Left lung (tissue), 4 donors: ENCODE measurements at regions not wholly inside any gene's neighbourhood (a gene's known extent, or its start where the extent isn't known, plus 50 kb on each side); places are given as distances from the start of the nearest gene placed in this dataset.

Source experiments
- ATAC-seq: fragments of 200-7000 bp; cut with Tn5 transposase; one replicate; pipeline ENCODE4 v1.9.1; 2020; ENCODE audit warnings: moderate library complexity
- DNase-seq, 4 donors: peaks; one replicate each; pipeline ENCODE4 v3.0.0-alpha.2; 2013 to 2020
- H3K27ac ChIP-seq, 2 donors: fragments of 200-600 bp; sonication (generic) in 1 of 2; one replicate each; pipeline versions ENCODE4 v1.5.0 to v1.8.0; 2020 to 2021
- H3K27me3 ChIP-seq, 2 donors: fragments of 200-600 bp; sonication (generic) in 1 of 2; one replicate each; pipeline versions ENCODE4 v1.5.0 to v1.8.0; 2020 to 2021
- H3K36me3 ChIP-seq, 2 donors: fragments of 200-600 bp; sonication (generic) in 1 of 2; one replicate each; pipeline versions ENCODE4 v1.5.0 to v1.8.0; 2020 to 2021
- H3K4me1 ChIP-seq, 2 donors: fragments of 200-600 bp; one replicate each; pipeline ENCODE4 v1.8.0; 2021
- H3K4me3 ChIP-seq, 2 donors: fragments of 200-600 bp; sonication (generic) in 1 of 2; one replicate each; pipeline versions ENCODE4 v1.5.0 to v1.8.0; 2020 to 2021; ENCODE audit warnings: mild to moderate bottlenecking in 1 of 2
- H3K9me3 ChIP-seq, 2 donors: fragments of 200-600 bp; sonication (generic) in 1 of 2; one replicate each; pipeline versions ENCODE4 v1.5.0 to v1.8.0; 2020 to 2021
- intact Hi-C, 2 donors: fragments of 100-400 bp; cut with DNase I; formaldehyde crosslinking; loops; one replicate each; pipeline versions ENCODE4 v1.11.2 to v1.14.2; 2022
- TF ChIP-seq, protein P1 (sequence below), 2 donors: fragments of 200-600 bp; sonication (generic) in 1 of 2; IDR thresholded peaks; one replicate each; pipeline versions ENCODE4 v1.5.0 to v1.8.0; 2021; ENCODE audit warnings: antibody characterized with exemption in 2 of 2
- donor health status: DM: no; HTN: yes; CAD: no.
- donor health status: DM: no; HTN: no; CAD: no.

DNA sequence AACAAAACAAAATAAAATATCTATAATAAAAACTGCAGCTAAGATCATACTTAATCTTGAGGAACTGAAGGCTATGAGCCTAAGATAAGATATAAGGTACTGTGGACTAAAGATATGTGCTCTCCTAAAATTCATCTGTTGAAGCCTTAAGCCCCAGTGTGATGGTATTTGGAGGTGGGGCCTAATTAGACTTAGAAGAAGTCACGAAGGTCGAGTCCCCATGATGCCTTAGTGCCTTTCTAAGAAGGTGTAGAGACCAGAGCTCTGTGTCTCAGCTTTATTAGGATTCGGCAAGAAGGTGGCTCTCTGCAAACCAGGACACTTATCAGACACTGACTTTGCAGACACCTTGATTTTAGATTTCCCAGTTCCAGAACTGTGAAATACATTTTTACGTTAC is 622.0 kb upstream of the BRINP3 start:
- Histone ChIP-seq H3K36me3 (no peaks in the 10 kb centered on the region), H3K27ac (no peak overlapping the region), H3K9me3 (no peaks in the 10 kb centered on the region), H3K4me1 (no peaks in the 10 kb centered on the region), H3K27me3 (no peaks in the 10 kb centered on the region), H3K4me3 (no peak overlapping the region)
- no peak for DNase-seq
- intact Hi-C loops: no loop called here
- ATAC-seq: no peak
- TF ChIP-seq, protein P1, sequence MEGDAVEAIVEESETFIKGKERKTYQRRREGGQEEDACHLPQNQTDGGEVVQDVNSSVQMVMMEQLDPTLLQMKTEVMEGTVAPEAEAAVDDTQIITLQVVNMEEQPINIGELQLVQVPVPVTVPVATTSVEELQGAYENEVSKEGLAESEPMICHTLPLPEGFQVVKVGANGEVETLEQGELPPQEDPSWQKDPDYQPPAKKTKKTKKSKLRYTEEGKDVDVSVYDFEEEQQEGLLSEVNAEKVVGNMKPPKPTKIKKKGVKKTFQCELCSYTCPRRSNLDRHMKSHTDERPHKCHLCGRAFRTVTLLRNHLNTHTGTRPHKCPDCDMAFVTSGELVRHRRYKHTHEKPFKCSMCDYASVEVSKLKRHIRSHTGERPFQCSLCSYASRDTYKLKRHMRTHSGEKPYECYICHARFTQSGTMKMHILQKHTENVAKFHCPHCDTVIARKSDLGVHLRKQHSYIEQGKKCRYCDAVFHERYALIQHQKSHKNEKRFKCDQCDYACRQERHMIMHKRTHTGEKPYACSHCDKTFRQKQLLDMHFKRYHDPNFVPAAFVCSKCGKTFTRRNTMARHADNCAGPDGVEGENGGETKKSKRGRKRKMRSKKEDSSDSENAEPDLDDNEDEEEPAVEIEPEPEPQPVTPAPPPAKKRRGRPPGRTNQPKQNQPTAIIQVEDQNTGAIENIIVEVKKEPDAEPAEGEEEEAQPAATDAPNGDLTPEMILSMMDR (IDR thresholded peaks at IDR 0.05): no peak

DNA sequence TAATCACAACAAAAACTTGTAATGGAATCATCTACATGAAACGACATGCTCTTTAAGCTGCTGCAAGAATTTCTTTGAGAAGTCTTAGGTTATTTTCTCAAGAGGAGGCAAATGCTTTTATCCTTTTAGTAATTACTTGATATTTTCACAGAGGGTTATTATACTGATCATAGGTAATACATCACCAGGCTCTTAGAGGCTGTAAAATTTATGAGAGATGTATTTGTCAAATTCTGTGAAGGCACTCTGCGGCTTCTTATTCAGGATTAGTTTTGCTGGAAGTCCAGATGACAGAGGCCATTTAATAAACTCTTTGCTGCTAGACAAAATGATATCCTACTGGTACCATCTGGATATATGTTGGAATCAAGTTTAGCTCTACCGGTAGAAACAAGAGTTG is 624.3 kb upstream of the BRINP3 start:
- DNase-seq: no peak
- Histone ChIP-seq H3K27ac (no peak overlapping the region), H3K9me3 (peaks cover 0 to 5% of the 10 kb centered on the region in 2 donors), H3K36me3 (no peaks in the 10 kb centered on the region), H3K4me3 (no peak overlapping the region), H3K4me1 (no peaks in the 10 kb centered on the region), H3K27me3 (no peaks in the 10 kb centered on the region)
- intact Hi-C loops: no loop called here
- TF ChIP-seq, protein P1 (IDR thresholded peaks at IDR 0.05): no peak
- no peak for ATAC-seq

DNA sequence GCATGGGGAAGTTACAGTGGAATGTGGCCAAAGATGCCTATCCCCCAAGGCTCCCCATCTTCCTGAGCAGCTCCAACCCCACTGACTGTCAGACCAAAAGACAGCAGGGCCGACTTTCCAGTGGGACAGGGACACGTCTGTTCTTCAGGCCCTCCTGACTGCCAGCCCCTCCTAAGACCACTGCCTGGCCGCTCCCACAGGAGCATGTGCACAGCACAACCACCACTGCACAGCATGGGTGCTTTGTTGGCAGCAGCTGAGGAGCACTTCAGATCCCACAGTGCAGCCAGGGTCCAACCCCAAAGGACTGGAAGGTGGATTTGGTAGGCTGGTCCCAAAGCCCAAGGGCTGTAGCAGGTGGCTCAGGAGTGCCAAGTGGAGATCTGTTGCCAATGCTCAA is 648.3 kb upstream of the BRINP3 start:
- H3K27ac ChIP-seq: no peak overlapping the region
- DNase-seq (peak in 1 of 4 donors; percentile 14), ATAC-seq (no peak)
- no peaks in the 10 kb centered on the region for H3K27me3 ChIP-seq
- H3K9me3 ChIP-seq: peaks cover 0 to 17% of the 10 kb centered on the region in 2 donors
- TF ChIP-seq, protein P1 (IDR thresholded peaks at IDR 0.05): no peak
- intact Hi-C loops: no loop called here
- no peak overlapping the region for H3K4me3 ChIP-seq
- H3K4me1 ChIP-seq: no peaks in the 10 kb centered on the region
- H3K36me3 ChIP-seq: no peaks in the 10 kb centered on the region

- no peaks in the 10 kb centered on the region for H3K36me3 ChIP-seq
- H3K4me3 ChIP-seq: no peak overlapping the region
- no peaks in the 10 kb centered on the region for H3K9me3 ChIP-seq
- TF ChIP-seq, protein P1 (IDR thresholded peaks at IDR 0.05): no peak
- intact Hi-C loops: no loop called here
- DNase-seq (no peak), ATAC-seq (no peak)
- H3K27ac ChIP-seq: no peak overlapping the region
- H3K27me3 ChIP-seq: no peaks in the 10 kb centered on the region
- no peaks in the 10 kb centered on the region for H3K4me1 ChIP-seq
Observed at GRCh38 chr1:191134796-191135195, 657.1 kb upstream of the BRINP3 start.

DNA sequence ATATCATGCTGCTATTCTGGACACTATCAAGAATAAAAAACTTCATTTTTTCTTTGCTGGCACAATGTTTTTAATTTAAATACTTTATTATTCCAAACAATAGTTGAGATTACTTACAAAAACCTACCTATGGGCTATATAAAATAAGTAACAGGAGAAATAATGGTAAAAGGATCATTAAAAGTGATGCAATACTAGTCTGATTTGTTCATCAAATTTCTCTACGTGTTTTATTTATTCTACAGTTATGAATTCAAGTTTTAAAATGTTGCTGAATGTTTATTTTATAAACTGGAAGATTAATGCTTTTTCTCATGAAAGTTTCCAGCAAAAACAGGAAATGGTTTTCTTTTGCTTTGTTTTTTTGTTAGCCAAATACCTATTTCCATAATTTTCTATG is 662.4 kb upstream of the BRINP3 start:
- Histone ChIP-seq H3K4me1 (no peaks in the 10 kb centered on the region), H3K27ac (no peak overlapping the region), H3K9me3 (no peaks in the 10 kb centered on the region), H3K27me3 (no peaks in the 10 kb centered on the region), H3K36me3 (no peaks in the 10 kb centered on the region), H3K4me3 (no peak overlapping the region)
- intact Hi-C loops: no loop called here
- TF ChIP-seq, protein P1 (IDR thresholded peaks at IDR 0.05): no peak
- no peak for DNase-seq
- no peak for ATAC-seq
